ENCODE measurements at regions not wholly inside any gene's neighbourhood (a gene's known extent, or its start where the extent isn't known, plus 50 kb on each side); places are given as distances from the start of the nearest gene placed in this dataset.

DNA sequence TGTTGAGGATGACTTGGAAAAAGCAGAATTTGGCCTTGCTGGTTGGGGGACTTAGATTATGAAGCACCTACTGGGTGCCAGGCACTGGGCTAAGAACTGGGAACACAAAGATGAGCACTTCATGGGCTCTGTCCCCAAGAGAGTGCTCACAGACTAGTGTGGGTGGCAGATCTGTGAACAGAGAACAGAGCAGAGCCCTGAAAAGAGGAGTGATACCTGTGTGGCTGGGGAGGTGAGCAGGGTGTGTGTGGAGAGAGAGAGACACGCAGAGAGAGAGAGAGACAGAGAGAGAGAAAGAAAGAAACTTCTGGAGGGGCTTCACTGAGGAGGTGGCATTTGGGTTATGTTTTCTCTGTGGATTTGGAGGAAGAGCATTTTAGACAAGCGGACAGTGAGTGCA lies 61.1 kb upstream of the PPP2R5A start:
- Histone ChIP-seq H2AFZ (ENCODE audit: low read depth, low read length) (no peak overlapping the region), H3K27ac (ENCODE audit: insufficient read depth, low read depth, low read length) (no peak overlapping the region), H3K4me1 (ENCODE audit: control insufficient read depth, extremely low read depth, insufficient read depth, low read length) (no peaks in the 10 kb centered on the region), H3K36me3 (ENCODE audit: control insufficient read depth in 2 of 2, extremely low read depth in 1 of 2, insufficient read depth in 2 of 2, low read length in 2 of 2) (no peaks in the 10 kb centered on the region), H3K79me2 (ENCODE audit: control insufficient read depth, insufficient read depth, low read length) (no peaks in the 10 kb centered on the region), H3K4me3 (replicated peaks in 1 of 3; ENCODE audit: insufficient read depth in 1 of 3, low read depth in 1 of 3, low read length in 3 of 3) (no peak overlapping the region), H4K20me1 (replicated peaks; ENCODE audit: control insufficient read depth, extremely low read depth, insufficient read depth, low read length) (no peaks in the 10 kb centered on the region), H3K27me3 (ENCODE audit: control insufficient read depth in 2 of 2, insufficient read depth in 2 of 2, low read length in 2 of 2) (peaks cover 0 to 3% of the 10 kb centered on the region in 2 experiments), H3K9me1 (replicated peaks; ENCODE audit: control insufficient read depth, extremely low read depth, insufficient read depth, low read length) (no peaks in the 10 kb centered on the region), H3K4me2 (ENCODE audit: insufficient read depth, low read length) (no peak overlapping the region), H3K9me3 (replicated peaks; ENCODE audit: control insufficient read depth, insufficient read depth, low read length) (no peaks in the 10 kb centered on the region), H3K9ac (replicated peaks; ENCODE audit: extremely low read depth, insufficient read depth, low read length) (no peak overlapping the region)
- ChIA-PET POLR2A (no interaction called here), CTCF (no interaction called here)
- intact Hi-C loops (cut with micrococcal nuclease) (no loop called here), dilution Hi-C loops (cut with MboI; ENCODE audit: extremely low pct_ligation_motif_present, low sequenced_read_pairs) (no loop called here)
- no peak for FAIRE-seq
- BruUV-seq (replicated peaks): no TSS peak
- TF ChIP-seq JUN (IDR thresholded peaks at IDR 0.05; ENCODE audit: borderline replicate concordance, insufficient read depth, insufficient read length, low read depth) (no peak), FOS (IDR thresholded peaks at IDR 0.05; ENCODE audit: borderline replicate concordance, insufficient read depth, low read length) (no peak), EZH2 (IDR thresholded peaks at IDR 0.05; ENCODE audit: borderline replicate concordance, low read depth, low read length, severe bottlenecking) (no peak), POLR2AphosphoS5 (IDR thresholded peaks at IDR 0.05; ENCODE audit: insufficient read depth, low read depth, low read length) (no peak), MYC (IDR thresholded peaks at IDR 0.05; ENCODE audit: low read depth, low read length) (no peak), GATA2 (IDR thresholded peaks at IDR 0.05; ENCODE audit: insufficient read depth, insufficient read length, low read depth, low read length) (no peak), POLR2A (IDR thresholded peaks at IDR 0.05; ENCODE audit: low read depth, low read length) (no peak)
- TF ChIP-seq, protein P1, sequence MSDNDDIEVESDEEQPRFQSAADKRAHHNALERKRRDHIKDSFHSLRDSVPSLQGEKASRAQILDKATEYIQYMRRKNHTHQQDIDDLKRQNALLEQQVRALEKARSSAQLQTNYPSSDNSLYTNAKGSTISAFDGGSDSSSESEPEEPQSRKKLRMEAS (IDR thresholded peaks at IDR 0.05; ENCODE audit: insufficient read depth, insufficient read length): no peak
- TF ChIP-seq, protein P2, sequence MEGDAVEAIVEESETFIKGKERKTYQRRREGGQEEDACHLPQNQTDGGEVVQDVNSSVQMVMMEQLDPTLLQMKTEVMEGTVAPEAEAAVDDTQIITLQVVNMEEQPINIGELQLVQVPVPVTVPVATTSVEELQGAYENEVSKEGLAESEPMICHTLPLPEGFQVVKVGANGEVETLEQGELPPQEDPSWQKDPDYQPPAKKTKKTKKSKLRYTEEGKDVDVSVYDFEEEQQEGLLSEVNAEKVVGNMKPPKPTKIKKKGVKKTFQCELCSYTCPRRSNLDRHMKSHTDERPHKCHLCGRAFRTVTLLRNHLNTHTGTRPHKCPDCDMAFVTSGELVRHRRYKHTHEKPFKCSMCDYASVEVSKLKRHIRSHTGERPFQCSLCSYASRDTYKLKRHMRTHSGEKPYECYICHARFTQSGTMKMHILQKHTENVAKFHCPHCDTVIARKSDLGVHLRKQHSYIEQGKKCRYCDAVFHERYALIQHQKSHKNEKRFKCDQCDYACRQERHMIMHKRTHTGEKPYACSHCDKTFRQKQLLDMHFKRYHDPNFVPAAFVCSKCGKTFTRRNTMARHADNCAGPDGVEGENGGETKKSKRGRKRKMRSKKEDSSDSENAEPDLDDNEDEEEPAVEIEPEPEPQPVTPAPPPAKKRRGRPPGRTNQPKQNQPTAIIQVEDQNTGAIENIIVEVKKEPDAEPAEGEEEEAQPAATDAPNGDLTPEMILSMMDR (IDR thresholded peaks at IDR 0.05; ENCODE audit: extremely low read depth in 1 of 2, insufficient read depth in 1 of 2, low read depth in 1 of 2, low read length in 2 of 2): no peak
- no peak for DNase-seq (ENCODE audit: low read depth, low spot score)
